Fibroblast of pulmonary artery (primary cell): ENCODE measurements at regions not wholly inside any gene's neighbourhood (a gene's known extent, or its start where the extent isn't known, plus 50 kb on each side); places are given as distances from the start of the nearest gene placed in this dataset.

Experiments
- DNase-seq: peaks from one replicate; pipeline ENCODE4 v3.0.0-alpha.2; 2010; ENCODE audit warnings: low read depth
- H3K4me3 ChIP-seq: replicated peaks from 2 replicates; pipeline ENCODE4 v1.5.1; 2011; ENCODE audit warnings: low read depth, mild to moderate bottlenecking, control low read depth, low read length, moderate library complexity
- TF ChIP-seq, protein P1 (sequence below): IDR thresholded peaks from 2 replicates; pipeline ENCODE4 v1.5.1; 2011; ENCODE audit warnings: mild to moderate bottlenecking, control low read depth, low read length, inconsistent platforms; ENCODE audit errors: missing control alignments

DNA sequence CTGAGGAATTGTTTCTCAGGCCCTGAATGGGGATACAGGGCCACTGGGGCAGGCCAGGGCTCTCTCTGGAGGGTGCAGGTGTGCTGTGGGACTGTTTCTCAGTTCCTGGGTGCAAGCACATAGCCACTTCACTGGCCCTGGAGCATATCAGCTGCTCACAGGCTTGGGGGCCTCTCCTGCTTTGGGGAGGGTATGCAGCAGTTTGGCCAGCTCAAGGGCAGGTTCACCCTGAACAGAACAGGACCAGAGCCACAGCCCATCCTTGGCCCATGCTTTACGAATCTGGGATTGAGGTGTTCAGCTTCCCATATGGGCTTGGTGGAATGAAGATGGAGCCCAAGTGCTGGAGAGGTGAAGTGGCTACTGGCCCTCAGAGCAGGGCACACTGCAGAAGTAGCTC is 186.5 kb downstream of the FBXO8 start:
- TF ChIP-seq, protein P1, sequence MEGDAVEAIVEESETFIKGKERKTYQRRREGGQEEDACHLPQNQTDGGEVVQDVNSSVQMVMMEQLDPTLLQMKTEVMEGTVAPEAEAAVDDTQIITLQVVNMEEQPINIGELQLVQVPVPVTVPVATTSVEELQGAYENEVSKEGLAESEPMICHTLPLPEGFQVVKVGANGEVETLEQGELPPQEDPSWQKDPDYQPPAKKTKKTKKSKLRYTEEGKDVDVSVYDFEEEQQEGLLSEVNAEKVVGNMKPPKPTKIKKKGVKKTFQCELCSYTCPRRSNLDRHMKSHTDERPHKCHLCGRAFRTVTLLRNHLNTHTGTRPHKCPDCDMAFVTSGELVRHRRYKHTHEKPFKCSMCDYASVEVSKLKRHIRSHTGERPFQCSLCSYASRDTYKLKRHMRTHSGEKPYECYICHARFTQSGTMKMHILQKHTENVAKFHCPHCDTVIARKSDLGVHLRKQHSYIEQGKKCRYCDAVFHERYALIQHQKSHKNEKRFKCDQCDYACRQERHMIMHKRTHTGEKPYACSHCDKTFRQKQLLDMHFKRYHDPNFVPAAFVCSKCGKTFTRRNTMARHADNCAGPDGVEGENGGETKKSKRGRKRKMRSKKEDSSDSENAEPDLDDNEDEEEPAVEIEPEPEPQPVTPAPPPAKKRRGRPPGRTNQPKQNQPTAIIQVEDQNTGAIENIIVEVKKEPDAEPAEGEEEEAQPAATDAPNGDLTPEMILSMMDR: no peak
- H3K4me3 ChIP-seq: no peak overlapping the region
- no peak for DNase-seq

DNA sequence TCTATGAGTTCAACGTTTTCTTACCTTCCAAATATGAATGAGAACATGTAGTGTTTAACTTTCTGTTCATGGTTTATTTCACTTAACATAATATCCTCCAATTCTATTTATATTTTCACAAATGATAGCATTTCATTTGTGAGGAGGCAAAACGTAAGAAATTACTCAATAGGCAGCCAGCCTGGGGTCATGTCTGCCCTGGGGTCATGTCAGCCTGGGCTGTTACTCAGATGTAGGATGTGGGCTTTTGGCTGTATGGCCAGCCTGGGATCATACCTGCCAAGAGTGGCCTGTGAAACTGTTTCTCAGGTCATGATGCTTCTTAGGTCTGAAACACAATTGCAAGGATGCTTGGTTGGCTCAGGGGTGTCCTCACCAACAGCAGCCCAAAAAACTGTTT is 187.0 kb downstream of the FBXO8 start:
- TF ChIP-seq, protein P1: no peak
- H3K4me3 ChIP-seq: no peak overlapping the region

DNA sequence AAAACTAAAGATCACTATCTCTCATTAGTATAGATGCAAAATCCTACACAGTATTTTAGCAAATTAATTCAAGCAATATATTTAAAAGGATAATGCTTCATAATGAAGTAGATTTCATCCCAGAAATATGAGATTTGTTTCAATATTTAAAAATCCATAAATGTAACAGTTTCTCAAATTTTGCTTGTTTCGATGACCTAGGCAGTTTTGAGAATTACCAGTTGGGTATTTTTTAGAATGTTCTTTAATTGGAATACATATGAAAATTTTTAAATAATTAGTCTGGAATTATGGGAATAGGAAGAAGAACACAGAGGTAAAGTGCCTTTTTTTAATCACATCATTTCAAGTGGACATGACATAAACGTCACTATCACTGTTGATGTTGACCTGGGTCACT is 192.3 kb downstream of the FBXO8 start:
- no peak overlapping the region for H3K4me3 ChIP-seq
- DNase-seq: no peak
- TF ChIP-seq, protein P1: no peak

More for the DNA sequence above, 187.0 kb downstream of the FBXO8 start:
- no peak for DNase-seq

DNA sequence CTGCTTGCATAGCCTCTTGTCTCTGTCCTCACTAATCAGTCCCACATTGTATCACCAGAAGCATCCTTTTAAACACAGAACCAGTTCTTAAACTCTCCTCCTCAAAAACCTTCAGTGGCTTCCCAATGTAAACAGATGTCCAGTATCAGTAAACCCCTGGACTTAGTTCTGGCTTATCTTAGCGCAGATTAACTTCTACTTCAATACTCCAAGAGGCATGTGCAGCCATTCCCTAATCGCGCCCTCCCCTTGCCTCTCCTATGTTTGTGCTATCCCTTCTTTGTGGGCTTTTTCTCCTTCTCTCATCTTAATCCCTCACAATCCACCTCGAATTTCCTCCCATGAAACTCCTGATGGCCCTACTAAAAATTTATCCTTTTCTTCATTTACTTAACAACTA is 193.8 kb downstream of the FBXO8 start:
- no peak overlapping the region for H3K4me3 ChIP-seq
- TF ChIP-seq, protein P1: no peak
- DNase-seq: no peak

DNA sequence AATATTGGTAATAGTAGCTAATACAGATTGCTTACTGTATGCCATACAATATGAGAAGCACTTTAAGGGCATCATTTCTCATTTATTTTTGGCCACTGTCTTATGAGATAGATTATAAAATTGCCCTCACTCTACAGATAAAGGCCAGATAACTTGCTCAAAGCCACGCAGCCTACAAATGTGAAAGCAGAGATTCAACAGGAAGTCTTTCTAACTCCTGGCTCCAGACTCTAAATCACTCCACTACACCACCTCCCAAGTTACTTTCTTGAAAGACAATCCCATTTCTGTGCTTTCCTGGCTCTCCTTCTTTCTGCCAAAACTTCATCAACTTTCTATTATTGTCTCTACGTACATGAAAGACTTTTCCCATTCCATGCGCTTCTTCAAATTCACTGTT is 194.7 kb downstream of the FBXO8 start:
- TF ChIP-seq, protein P1: no peak
- no peak overlapping the region for H3K4me3 ChIP-seq
- no peak for DNase-seq

DNA sequence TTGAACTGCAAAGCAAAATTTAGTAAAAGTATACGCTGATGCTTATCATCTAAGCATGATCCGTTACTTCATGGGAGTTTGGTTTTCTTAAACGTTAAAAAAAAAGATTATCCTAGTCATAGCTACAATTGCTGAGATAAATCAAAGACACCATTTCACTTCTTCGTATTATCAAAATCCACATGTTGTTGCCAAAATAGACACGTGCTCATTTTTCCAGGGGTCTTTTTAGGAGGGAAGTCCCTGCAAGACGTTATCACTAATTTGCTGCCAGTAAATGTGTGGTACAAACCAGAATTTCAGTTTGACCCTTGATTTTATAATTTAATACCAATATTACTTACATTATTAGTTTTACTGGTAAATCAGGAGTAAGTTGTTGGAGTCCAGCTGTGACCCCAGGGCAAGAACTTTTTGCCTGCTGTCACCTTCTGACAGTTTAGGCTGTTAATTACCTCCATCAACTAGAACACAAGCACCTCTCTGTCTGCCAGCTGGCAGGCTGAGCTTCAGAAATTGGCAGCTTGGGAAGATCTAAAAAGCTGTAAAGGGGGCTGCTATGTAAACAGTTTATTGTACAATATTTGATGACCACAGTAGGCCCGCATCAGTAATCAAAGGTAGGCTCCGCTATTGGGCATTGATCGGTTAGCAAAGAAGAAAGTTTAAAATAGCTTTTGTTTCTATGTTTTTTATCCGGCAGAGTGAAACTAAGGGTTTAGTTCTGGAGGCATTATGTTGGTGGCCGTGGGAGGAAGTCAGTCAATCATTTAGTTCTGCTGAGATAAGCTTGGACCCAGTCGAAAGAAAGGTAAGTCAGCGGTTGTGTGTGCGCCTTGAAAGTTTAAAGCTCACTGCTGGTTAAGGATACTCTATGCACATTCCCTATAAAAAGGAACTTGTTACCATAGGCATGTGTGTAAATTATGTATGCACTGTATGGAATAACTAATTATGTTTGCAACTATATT is 196.4 kb downstream of the FBXO8 start:
- TF ChIP-seq, protein P1: no peak
- DNase-seq: no peak
- no peak overlapping the region for H3K4me3 ChIP-seq

DNA sequence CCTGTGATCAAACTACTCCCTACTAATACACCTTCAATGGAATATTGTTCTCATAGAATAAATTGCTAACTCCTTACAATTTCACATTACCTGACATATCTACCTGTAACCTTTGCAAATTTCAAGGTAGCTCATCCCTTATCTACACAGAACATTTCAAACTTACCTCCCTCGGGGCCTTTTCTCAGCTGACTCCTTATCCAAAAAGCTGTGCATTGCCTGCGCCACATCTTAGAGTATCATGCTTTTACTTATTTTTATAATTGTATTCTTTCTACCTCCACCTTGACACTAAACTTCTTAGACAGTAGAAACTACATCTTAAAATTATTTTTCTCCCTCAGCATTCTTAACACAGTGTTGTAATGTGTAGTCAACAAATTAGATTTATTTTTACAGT is 198.5 kb downstream of the FBXO8 start:
- TF ChIP-seq, protein P1: no peak
- DNase-seq: no peak
- no peak overlapping the region for H3K4me3 ChIP-seq
